ENCODE measurements at regions not wholly inside any gene's neighbourhood (a gene's known extent, or its start where the extent isn't known, plus 50 kb on each side); places are given as distances from the start of the nearest gene placed in this dataset.
"Not testable (repeated sequence)": the region's sequence is repeated elsewhere in the genome, so short reads cannot be mapped to it uniquely, and the experiment has no call there.

GRCh38 chr9:88821033-88821745, 170.1 kb upstream of the S1PR3 start:
- DNase-seq, result no peak

- no peak for DNase-seq
These were observed 169.5 kb upstream of the S1PR3 start for GRCh38 chr9:88821746-88822106.

GRCh38 chr9:88824711-88825110, 166.6 kb upstream of the S1PR3 start:
- no peak for DNase-seq

GRCh38 chr9:88826181-88826580, 165.1 kb upstream of the S1PR3 start:
- DNase-seq, result no peak

- DNase-seq, result no peak
These were observed 164.5 kb upstream of the S1PR3 start for GRCh38 chr9:88826771-88827181.

GRCh38 chr9:88828018-88828417, 163.2 kb upstream of the S1PR3 start:
- no peak for DNase-seq

- no peak for DNase-seq
These were observed 162.7 kb upstream of the S1PR3 start for GRCh38 chr9:88828492-88828974.

GRCh38 chr9:88829276-88829675, 162.0 kb upstream of the S1PR3 start:
- no peak for DNase-seq

GRCh38 chr9:88831713-88832407, 159.4 kb upstream of the S1PR3 start:
- DNase-seq, result no peak

GRCh38 chr9:88833946-88834345, 157.3 kb upstream of the S1PR3 start:
- DNase-seq, result no peak

GRCh38 chr9:88835038-88835466, 156.2 kb upstream of the S1PR3 start:
- no peak for DNase-seq

GRCh38 chr9:88835772-88836171, 155.5 kb upstream of the S1PR3 start:
- DNase-seq, result no peak

- no peak for DNase-seq
These were observed 153.5 kb upstream of the S1PR3 start for GRCh38 chr9:88837731-88838130.

- DNase-seq, result not testable (repeated sequence)
These were observed 141.4 kb upstream of the S1PR3 start for GRCh38 chr9:88849878-88850277.

- DNase-seq, result no peak
These were observed 138.5 kb upstream of the S1PR3 start for GRCh38 chr9:88852794-88853193.

- DNase-seq, result no peak
These were observed 120.6 kb upstream of the S1PR3 start for GRCh38 chr9:88870627-88871026.

GRCh38 chr9:88871669-88872068, 119.6 kb upstream of the S1PR3 start:
- no peak for DNase-seq

- no peak for DNase-seq
These were observed 118.9 kb upstream of the S1PR3 start for GRCh38 chr9:88872192-88872946.

GRCh38 chr9:88873635-88874034, 117.6 kb upstream of the S1PR3 start:
- DNase-seq, result no peak

GRCh38 chr9:88874391-88874790, 116.9 kb upstream of the S1PR3 start:
- DNase-seq, result no peak

GRCh38 chr9:88875400-88876120, 115.7 kb upstream of the S1PR3 start:
- DNase-seq, result no peak

- DNase-seq, result no peak
These were observed 111.1 kb upstream of the S1PR3 start for GRCh38 chr9:88880199-88880598.

GRCh38 chr9:88884291-88884690, 107.0 kb upstream of the S1PR3 start:
- not testable (repeated sequence) for DNase-seq

All from COR-L47 (cell line).